ENCODE measurements at regions not wholly inside any gene's neighbourhood (a gene's known extent, or its start where the extent isn't known, plus 50 kb on each side); places are given as distances from the start of the nearest gene placed in this dataset.

- no peak for DNase-seq
These were observed 169.0 kb upstream of the KIAA1217 start for GRCh38 chr10:24039897-24040296.

GRCh38 chr10:24041034-24041433 lies 167.9 kb upstream of the KIAA1217 start:
- no peak for DNase-seq

GRCh38 chr10:24041834-24042233 lies 167.1 kb upstream of the KIAA1217 start:
- DNase-seq, result no peak

- DNase-seq, result no peak
These were observed 166.1 kb upstream of the KIAA1217 start for GRCh38 chr10:24042884-24043283.

GRCh38 chr10:24046060-24046459 lies 162.9 kb upstream of the KIAA1217 start:
- no peak for DNase-seq

- DNase-seq, result no peak
These were observed 161.8 kb upstream of the KIAA1217 start for GRCh38 chr10:24047176-24047575.

- DNase-seq, result no peak
These were observed 154.5 kb upstream of the KIAA1217 start for GRCh38 chr10:24054421-24054820.

GRCh38 chr10:24080207-24080606 lies 128.7 kb upstream of the KIAA1217 start:
- no peak for DNase-seq

- DNase-seq, result no peak
These were observed 122.4 kb upstream of the KIAA1217 start for GRCh38 chr10:24086296-24087086.

- DNase-seq, result no peak
These were observed 117.7 kb upstream of the KIAA1217 start for GRCh38 chr10:24091256-24091655.

- no peak for DNase-seq
These were observed 112.7 kb upstream of the KIAA1217 start for GRCh38 chr10:24096281-24096680.

GRCh38 chr10:24097751-24098207 lies 111.2 kb upstream of the KIAA1217 start:
- no peak for DNase-seq

GRCh38 chr10:24104895-24105294 lies 104.0 kb upstream of the KIAA1217 start:
- no peak for DNase-seq

- no peak for DNase-seq
These were observed 95.0 kb upstream of the KIAA1217 start for GRCh38 chr10:24113901-24114300.

GRCh38 chr10:24114556-24114955 lies 94.4 kb upstream of the KIAA1217 start:
- DNase-seq, result no peak

GRCh38 chr10:24115403-24115802 lies 93.5 kb upstream of the KIAA1217 start:
- DNase-seq, result no peak

- no peak for DNase-seq
These were observed 90.7 kb upstream of the KIAA1217 start for GRCh38 chr10:24118246-24118645.

GRCh38 chr10:24119896-24120295 lies 89.0 kb upstream of the KIAA1217 start:
- DNase-seq, result no peak

GRCh38 chr10:24120646-24121045 lies 88.3 kb upstream of the KIAA1217 start:
- no peak for DNase-seq

- DNase-seq, result no peak
These were observed 81.4 kb upstream of the KIAA1217 start for GRCh38 chr10:24127516-24127915.

GRCh38 chr10:24128066-24128730 lies 80.7 kb upstream of the KIAA1217 start:
- no peak for DNase-seq

GRCh38 chr10:24132741-24133140 lies 76.2 kb upstream of the KIAA1217 start:
- no peak for DNase-seq

GRCh38 chr10:24133835-24134234 lies 75.1 kb upstream of the KIAA1217 start:
- no peak for DNase-seq

GRCh38 chr10:24136070-24136469 lies 72.9 kb upstream of the KIAA1217 start:
- no peak for DNase-seq
